ENCODE measurements at regions not wholly inside any gene's neighbourhood (a gene's known extent, or its start where the extent isn't known, plus 50 kb on each side); places are given as distances from the start of the nearest gene placed in this dataset.
"Not testable (repeated sequence)": the region's sequence is repeated elsewhere in the genome, so short reads cannot be mapped to it uniquely, and the experiment has no call there.

GRCh38 chr20:29296256-29297230 is 1960.9 kb upstream of the DEFB115 start:
- no peak for DNase-seq

GRCh38 chr20:29297411-29298270 is 1959.8 kb upstream of the DEFB115 start:
- no peak for DNase-seq

- DNase-seq, result no peak
These were observed 1959.2 kb upstream of the DEFB115 start for GRCh38 chr20:29298271-29298590.

GRCh38 chr20:29298759-29299613 is 1958.5 kb upstream of the DEFB115 start:
- DNase-seq, result no peak

GRCh38 chr20:29299811-29300578 is 1957.5 kb upstream of the DEFB115 start:
- DNase-seq, result no peak

GRCh38 chr20:29300579-29301551 is 1956.6 kb upstream of the DEFB115 start:
- DNase-seq, result no peak

- no peak for DNase-seq
These were observed 1955.7 kb upstream of the DEFB115 start for GRCh38 chr20:29301624-29302259.

- no peak for DNase-seq
These were observed 1954.4 kb upstream of the DEFB115 start for GRCh38 chr20:29302979-29303644.

GRCh38 chr20:29306390-29307072 is 1950.9 kb upstream of the DEFB115 start:
- DNase-seq, result no peak

- not testable (repeated sequence) for DNase-seq
These were observed 1950.0 kb upstream of the DEFB115 start for GRCh38 chr20:29307484-29307883.

- not testable (repeated sequence) for DNase-seq
These were observed 1948.5 kb upstream of the DEFB115 start for GRCh38 chr20:29308956-29309355.

- DNase-seq, result not testable (repeated sequence)
These were observed 1948.0 kb upstream of the DEFB115 start for GRCh38 chr20:29309481-29309880.

GRCh38 chr20:29311046-29311445 is 1946.4 kb upstream of the DEFB115 start:
- not testable (repeated sequence) for DNase-seq

GRCh38 chr20:29312679-29313078 is 1944.8 kb upstream of the DEFB115 start:
- not testable (repeated sequence) for DNase-seq

GRCh38 chr20:29313481-29313880 is 1944.0 kb upstream of the DEFB115 start:
- DNase-seq, result no peak

- DNase-seq, result no peak
These were observed 1943.2 kb upstream of the DEFB115 start for GRCh38 chr20:29314294-29314693.

- no peak for DNase-seq
These were observed 1938.5 kb upstream of the DEFB115 start for GRCh38 chr20:29318871-29319461.

GRCh38 chr20:29319725-29320124 is 1937.7 kb upstream of the DEFB115 start:
- no peak for DNase-seq
